Neuronal stem cell (in vitro differentiated cells): ENCODE measurements at regions not wholly inside any gene's neighbourhood (a gene's known extent, or its start where the extent isn't known, plus 50 kb on each side); places are given as distances from the start of the nearest gene placed in this dataset.

Experiments used
- DNase-seq: peaks from one replicate; pipeline ENCODE4 v3.0.0-alpha.2; 2013; ENCODE audit warnings: low spot score
- H2AFZ ChIP-seq: one replicate; pipeline ENCODE4 v1.6.1; 2013; ENCODE audit warnings: mild to moderate bottlenecking, low read length, inconsistent platforms
- H2AK5ac ChIP-seq: 2 replicates; pipeline ENCODE4 v1.6.1; 2013; ENCODE audit warnings: low read depth, mild to moderate bottlenecking, inconsistent platforms, low read length, moderate library complexity, mixed read lengths
- H2BK120ac ChIP-seq: 2 replicates; pipeline ENCODE4 v1.6.1; 2013; ENCODE audit warnings: low read depth, mild to moderate bottlenecking, inconsistent platforms, low read length, moderate library complexity, mixed read lengths
- H2BK12ac ChIP-seq: one replicate; pipeline ENCODE4 v1.6.1; 2013; ENCODE audit warnings: low read length, inconsistent platforms
- H2BK15ac ChIP-seq: 2 replicates; pipeline ENCODE4 v1.6.1; 2013; ENCODE audit warnings: mild to moderate bottlenecking, low read length, inconsistent platforms, mixed read lengths
- H2BK5ac ChIP-seq: one replicate; pipeline ENCODE4 v1.6.1; 2013; ENCODE audit warnings: inconsistent platforms, mild to moderate bottlenecking, low read length, moderate library complexity
- H3K14ac ChIP-seq: one replicate; pipeline ENCODE4 v1.6.1; 2013; ENCODE audit warnings: low read length, inconsistent platforms
- H3K18ac ChIP-seq: 2 replicates; pipeline ENCODE4 v1.6.1; 2013; ENCODE audit warnings: low read length, inconsistent platforms
- H3K23ac ChIP-seq: 2 replicates; pipeline ENCODE4 v1.6.1; 2013; ENCODE audit warnings: low read depth, mild to moderate bottlenecking, mixed read lengths, low read length, inconsistent platforms; ENCODE audit not compliant: poor library complexity
- H3K27ac ChIP-seq: replicated peaks from 3 replicates; pipeline ENCODE4 v1.5.1; 2013; ENCODE audit warnings: low read length, inconsistent platforms
- H3K27me3 ChIP-seq, 3 experiments: 2 replicates each; pipeline ENCODE4 v1.6.1; 2013; ENCODE audit warnings: low read length in 3 of 3, mild to moderate bottlenecking in 2 of 3, inconsistent platforms in 1 of 3, low read depth in 1 of 3, mixed read lengths in 1 of 3, moderate library complexity in 1 of 3; ENCODE audit not compliant: control insufficient read depth in 3 of 3, insufficient read depth in 3 of 3
- H3K36me3 ChIP-seq, 2 donors: replicated peaks in 1 of 2; 2 replicates each; pipeline ENCODE4 v1.6.1; 2013; ENCODE audit warnings: low read length in 2 of 2; ENCODE audit not compliant: control insufficient read depth in 2 of 2, insufficient read depth in 2 of 2
- H3K4ac ChIP-seq: 2 replicates; pipeline ENCODE4 v1.6.1; 2013; ENCODE audit warnings: inconsistent platforms, mild to moderate bottlenecking, low read length, moderate library complexity
- H3K4me1 ChIP-seq, 2 donors: 1 replicate in 1 of 2; 2 replicates in 1 of 2; pipeline ENCODE4 v1.6.1; 2013; ENCODE audit warnings: low read length in 2 of 2, low read depth in 1 of 2; ENCODE audit not compliant: control insufficient read depth in 2 of 2, insufficient read depth in 1 of 2
- H3K4me2 ChIP-seq: one replicate; pipeline ENCODE4 v1.6.1; 2013; ENCODE audit warnings: mild to moderate bottlenecking, low read length, inconsistent platforms; ENCODE audit not compliant: insufficient read depth, poor library complexity, severe bottlenecking
- H3K4me3 ChIP-seq, 2 donors: 2 replicates each; pipeline ENCODE4 v1.5.1; 2013; ENCODE audit warnings: low read length in 2 of 2, mild to moderate bottlenecking in 2 of 2, inconsistent platforms in 1 of 2, moderate library complexity in 1 of 2
- H3K79me1 ChIP-seq: one replicate; pipeline ENCODE4 v1.6.1; 2013; ENCODE audit warnings: low read depth, mild to moderate bottlenecking, inconsistent platforms, low read length, moderate library complexity
- H3K9ac ChIP-seq: one replicate; pipeline ENCODE4 v1.6.1; 2013; ENCODE audit warnings: mild to moderate bottlenecking, low read depth, low read length, inconsistent platforms; ENCODE audit not compliant: poor library complexity
- H3K9me3 ChIP-seq, 2 donors: replicated peaks in 1 of 2; 2 replicates each; pipeline versions ENCODE3 to v1.6.1; 2013; ENCODE audit warnings: low read length in 2 of 2, mild to moderate bottlenecking in 2 of 2, inconsistent platforms in 1 of 2, low read depth in 1 of 2, mixed read lengths in 1 of 2, moderate library complexity in 1 of 2; ENCODE audit not compliant: control insufficient read depth in 2 of 2, insufficient read depth in 1 of 2
- H4K8ac ChIP-seq: one replicate; pipeline ENCODE4 v1.6.1; 2013; ENCODE audit warnings: low read depth, mild to moderate bottlenecking, inconsistent platforms, low read length, moderate library complexity
- H4K91ac ChIP-seq: one replicate; pipeline ENCODE4 v1.6.1; 2013; ENCODE audit warnings: low read length, low read depth, mild to moderate bottlenecking, inconsistent platforms; ENCODE audit not compliant: poor library complexity
- WGBS, 2 donors: extraction: QIAGEN DNeasy Blood & Tissue Kit; methylation state at CpG; one replicate each; pipeline ENCODE4 v1.1.7; 2013; ENCODE audit warnings: missing lambda C conversion rate in 2 of 2, mixed read lengths in 1 of 2; ENCODE audit not compliant: insufficient read length in 2 of 2, insufficient replicate concordance in 1 of 2; ENCODE audit errors: extremely low coverage in 2 of 2; 5-methylcytosine and 5-hydroxymethylcytosine counted together

DNA sequence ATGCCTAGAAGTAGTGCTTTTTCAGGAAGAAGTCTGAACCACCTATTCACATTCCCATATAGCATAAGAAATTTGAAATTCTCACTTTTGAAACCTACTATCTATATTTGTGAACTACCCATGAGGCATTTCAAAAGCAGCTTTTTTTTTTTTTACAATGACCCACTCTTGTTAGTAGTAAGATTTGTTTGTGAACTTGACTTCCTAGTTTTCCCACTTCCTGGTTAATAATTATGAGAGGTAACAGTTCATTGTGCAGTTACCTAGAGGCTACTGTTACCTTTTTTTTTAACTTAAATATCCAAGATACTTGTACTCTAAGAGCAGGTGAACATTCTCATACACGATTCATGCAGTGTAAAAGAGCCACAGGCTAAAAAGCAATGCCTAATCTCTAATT, 371.7 kb upstream of the ADGRL2 start:
- no peak overlapping the region for H4K8ac ChIP-seq
- H4K91ac ChIP-seq = no peak overlapping the region
- no peaks in the 10 kb centered on the region for H3K79me1 ChIP-seq
- H2AK5ac ChIP-seq = no peak overlapping the region
- DNase-seq = no peak
- H3K27me3 ChIP-seq = no peaks in the 10 kb centered on the region
- no peak overlapping the region for H2BK5ac ChIP-seq
- H2BK12ac ChIP-seq = no peak overlapping the region
- no peak overlapping the region for H3K23ac ChIP-seq
- no peak overlapping the region for H3K18ac ChIP-seq
- WGBS, 2 donors = no CpG with 5 or more reads among the region's 1 CpG
- no peak overlapping the region for H3K9ac ChIP-seq
- H2BK120ac ChIP-seq = no peak overlapping the region
- H3K4me1 ChIP-seq = peaks cover 13 to 50% of the 10 kb centered on the region in 2 donors
- no peak overlapping the region for H3K4me3 ChIP-seq
- no peak overlapping the region for H3K4ac ChIP-seq
- no peak overlapping the region for H3K14ac ChIP-seq
- peaks cover 0 to 20% of the 10 kb centered on the region in 2 donors for H3K36me3 ChIP-seq
- H2AFZ ChIP-seq = no peak overlapping the region
- peaks cover 0 to 23% of the 10 kb centered on the region in 2 donors for H3K9me3 ChIP-seq
- H3K27ac ChIP-seq = no peak overlapping the region
- H3K4me2 ChIP-seq = no peak overlapping the region
- H2BK15ac ChIP-seq = no peak overlapping the region

DNA sequence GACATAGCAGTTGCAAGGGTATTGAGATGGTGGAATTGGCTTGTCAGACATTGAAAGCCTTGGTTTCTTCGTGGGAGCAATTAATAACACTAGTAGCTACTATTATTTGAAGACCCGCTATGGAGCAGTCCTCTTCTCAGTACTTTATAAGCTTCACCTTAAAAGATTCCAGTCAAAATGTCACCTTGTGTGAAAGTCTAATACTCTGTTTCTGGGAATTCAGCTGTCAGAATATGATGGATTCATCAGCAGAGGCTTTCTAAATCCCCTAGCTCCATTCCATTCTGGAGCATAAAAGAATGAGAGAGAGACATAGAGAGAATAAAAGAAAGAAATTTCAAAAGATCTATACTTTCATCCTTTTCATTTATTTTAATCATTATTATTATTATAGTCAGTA, 375.9 kb upstream of the ADGRL2 start:
- H3K9me3 ChIP-seq = peaks cover 0 to 23% of the 10 kb centered on the region in 2 donors
- H3K4ac ChIP-seq = no peak overlapping the region
- no peak overlapping the region for H3K23ac ChIP-seq
- H3K79me1 ChIP-seq = no peaks in the 10 kb centered on the region
- H3K27ac ChIP-seq = no peak overlapping the region
- H4K91ac ChIP-seq = no peak overlapping the region
- H2BK5ac ChIP-seq = no peak overlapping the region
- H3K9ac ChIP-seq = no peak overlapping the region
- H2AFZ ChIP-seq = no peak overlapping the region
- H2BK120ac ChIP-seq = no peak overlapping the region
- H2BK12ac ChIP-seq = no peak overlapping the region
- no peak overlapping the region for H3K4me2 ChIP-seq
- no CpG with 5 or more reads among the region's 2 CpGs for WGBS, 2 donors
- peaks cover 3 to 26% of the 10 kb centered on the region in 2 donors for H3K4me1 ChIP-seq
- no peak overlapping the region for H3K18ac ChIP-seq
- no peak overlapping the region for H2AK5ac ChIP-seq
- H3K14ac ChIP-seq = no peak overlapping the region
- H4K8ac ChIP-seq = no peak overlapping the region
- no peak overlapping the region for H3K4me3 ChIP-seq
- no peaks in the 10 kb centered on the region for H3K27me3 ChIP-seq
- no peak for DNase-seq
- H3K36me3 ChIP-seq = peaks cover 0 to 21% of the 10 kb centered on the region in 2 donors
- no peak overlapping the region for H2BK15ac ChIP-seq

DNA sequence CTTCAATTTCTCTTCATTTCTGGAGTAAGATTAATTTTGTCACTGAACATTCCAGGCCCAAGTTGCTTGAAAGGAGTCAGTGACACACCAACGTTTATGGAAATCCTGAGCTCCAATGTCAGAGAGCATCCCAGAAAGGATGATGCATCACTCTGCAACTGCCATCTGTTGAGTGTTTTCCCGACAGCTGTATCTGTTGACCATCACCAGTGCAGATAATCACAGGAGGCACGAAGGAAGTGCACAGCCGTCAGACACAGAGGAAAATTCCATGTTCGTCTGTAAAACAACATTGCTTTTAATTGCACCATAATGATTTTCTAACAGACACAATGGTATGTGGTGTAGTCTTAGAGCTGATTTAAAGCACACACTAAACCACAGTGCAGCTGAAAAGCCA, 376.7 kb upstream of the ADGRL2 start:
- no peak overlapping the region for H2BK5ac ChIP-seq
- H3K27ac ChIP-seq = no peak overlapping the region
- WGBS, 2 donors = no CpG with 5 or more reads among the region's 5 CpGs
- no peaks in the 10 kb centered on the region for H3K79me1 ChIP-seq
- no peak overlapping the region for H2AK5ac ChIP-seq
- H2BK12ac ChIP-seq = no peak overlapping the region
- peaks cover 0 to 21% of the 10 kb centered on the region in 2 donors for H3K36me3 ChIP-seq
- H3K4me2 ChIP-seq = no peak overlapping the region
- no peak overlapping the region for H4K91ac ChIP-seq
- peaks cover 3 to 19% of the 10 kb centered on the region in 2 donors for H3K4me1 ChIP-seq
- H3K27me3 ChIP-seq = no peaks in the 10 kb centered on the region
- H3K9me3 ChIP-seq = peaks cover 0 to 23% of the 10 kb centered on the region in 2 donors
- DNase-seq = no peak
- H2BK120ac ChIP-seq = no peak overlapping the region
- no peak overlapping the region for H4K8ac ChIP-seq
- no peak overlapping the region for H2AFZ ChIP-seq
- H3K23ac ChIP-seq = no peak overlapping the region
- H3K18ac ChIP-seq = no peak overlapping the region
- H3K14ac ChIP-seq = no peak overlapping the region
- no peak overlapping the region for H3K9ac ChIP-seq
- H3K4ac ChIP-seq = no peak overlapping the region
- H3K4me3 ChIP-seq = no peak overlapping the region
- H2BK15ac ChIP-seq = no peak overlapping the region

DNA sequence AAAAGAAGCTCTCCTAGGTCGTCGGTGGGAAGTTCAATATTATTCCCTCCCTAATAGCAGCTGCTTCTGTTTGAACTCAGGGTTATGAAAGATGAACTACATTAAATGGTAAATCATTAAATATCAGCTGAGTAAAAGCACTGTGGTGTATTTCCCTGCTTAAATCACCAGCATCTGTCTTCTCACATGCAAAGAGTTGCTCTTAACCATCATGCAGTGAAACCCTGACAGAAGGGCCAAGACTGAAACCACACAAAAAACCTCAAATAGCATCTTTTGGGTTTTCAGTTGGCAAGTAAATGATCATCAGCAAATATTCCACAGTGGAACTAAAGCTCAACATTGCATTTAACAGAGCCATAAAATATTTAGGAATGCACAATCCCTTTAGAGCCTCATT, 380.0 kb upstream of the ADGRL2 start:
- Histone ChIP-seq H4K8ac (no peak overlapping the region), H2BK120ac (no peak overlapping the region), H3K4me2 (no peak overlapping the region), H3K4me1 (peaks cover 3 to 15% of the 10 kb centered on the region in 2 donors), H4K91ac (no peak overlapping the region), H2AK5ac (no peak overlapping the region), H2BK15ac (no peak overlapping the region), H2BK12ac (no peak overlapping the region), H3K14ac (no peak overlapping the region), H3K23ac (no peak overlapping the region), H3K18ac (no peak overlapping the region), H3K9ac (no peak overlapping the region), H2BK5ac (no peak overlapping the region), H3K4ac (no peak overlapping the region), H3K79me1 (no peaks in the 10 kb centered on the region), H3K4me3 (no peak overlapping the region), H2AFZ (no peak overlapping the region), H3K27ac (no peak overlapping the region), H3K27me3 (no peaks in the 10 kb centered on the region), H3K36me3 (peaks cover 0 to 20% of the 10 kb centered on the region in 2 donors), H3K9me3 (peaks cover 0 to 9% of the 10 kb centered on the region in 2 donors)
- no peak for DNase-seq
- no CpG with 5 or more reads among the region's 2 CpGs for WGBS, 2 donors
